ENCODE measurements at regions not wholly inside any gene's neighbourhood (a gene's known extent, or its start where the extent isn't known, plus 50 kb on each side); places are given as distances from the start of the nearest gene placed in this dataset.

GRCh38 chr13:82664183-82664582, 1218.1 kb downstream of the SLITRK1 start:
- DNase-seq = no peak

GRCh38 chr13:82661126-82661525, 1221.1 kb downstream of the SLITRK1 start:
- DNase-seq = no peak

- no peak for DNase-seq
Measured at GRCh38 chr13:82658811-82659210, 1223.5 kb downstream of the SLITRK1 start.

DNA sequence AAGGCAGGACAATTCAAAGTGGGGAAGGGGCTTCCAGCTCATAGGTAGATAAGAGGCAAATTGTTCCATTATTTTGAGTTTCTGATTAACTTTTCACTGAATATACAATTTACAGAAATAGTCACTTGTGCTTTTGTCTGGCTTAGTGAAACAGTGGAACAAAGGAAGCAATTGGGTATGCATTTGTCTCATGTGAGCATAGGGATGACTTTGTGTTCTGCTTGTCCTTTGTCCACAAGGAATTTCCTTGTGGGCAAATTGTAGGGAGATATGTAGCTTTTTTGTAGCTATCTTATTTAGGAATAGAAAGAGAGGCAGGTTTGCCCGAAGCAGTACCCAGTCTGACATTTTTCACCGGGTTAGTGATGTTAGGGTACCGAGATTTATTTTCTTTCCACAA, 1224.8 kb downstream of the SLITRK1 start:
- DNase-seq = no peak

DNA sequence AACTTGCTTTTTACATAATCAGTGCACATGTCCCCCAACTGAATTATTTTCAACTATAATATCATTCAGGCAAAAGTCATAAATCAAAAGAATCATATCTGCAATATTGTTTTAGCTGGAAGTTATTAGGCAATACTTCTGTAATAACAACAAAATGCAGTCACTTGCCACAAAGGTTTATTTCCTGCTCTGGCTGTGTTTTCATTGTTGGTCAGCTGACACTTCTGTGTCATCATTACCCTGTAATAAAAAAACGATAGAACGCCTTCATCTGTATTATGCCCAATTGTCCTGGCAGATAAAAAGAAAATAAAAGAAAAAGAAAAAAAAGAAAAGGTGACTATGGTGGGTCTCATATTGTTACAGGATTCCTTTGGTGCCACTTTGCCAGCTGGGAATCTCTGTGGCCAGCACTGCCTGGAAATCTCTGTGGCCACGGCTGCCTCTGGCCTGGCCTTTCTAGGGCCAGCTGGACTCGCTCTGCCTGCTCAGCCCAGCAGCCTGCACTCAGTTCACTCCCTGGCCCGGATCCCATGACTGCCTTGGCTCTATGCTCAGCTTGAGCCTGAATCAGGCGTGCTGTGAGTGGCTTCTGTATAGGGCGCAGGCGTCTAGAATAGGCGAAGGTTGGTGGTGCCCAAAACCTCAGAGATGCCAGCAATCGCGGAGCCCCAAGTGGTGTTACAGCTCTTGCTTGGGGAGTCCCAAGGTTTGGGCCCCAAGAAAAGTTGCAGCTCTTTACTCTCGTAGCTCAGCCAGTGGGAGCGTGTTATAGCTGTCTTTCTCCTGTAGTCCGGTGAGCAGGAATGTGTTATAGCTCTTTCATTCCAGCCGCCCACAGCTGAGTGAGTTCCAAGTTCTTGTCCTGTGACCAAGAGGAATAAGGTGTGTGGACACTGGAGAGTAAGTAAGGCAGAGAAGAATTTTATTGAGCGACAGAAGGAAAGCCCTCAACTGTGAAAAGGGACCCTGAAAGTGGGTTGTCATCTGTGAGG, 1227.1 kb downstream of the SLITRK1 start:
- no peak for DNase-seq

- no peak for DNase-seq
Measured at GRCh38 chr13:82654143-82654542, 1228.1 kb downstream of the SLITRK1 start.

DNA sequence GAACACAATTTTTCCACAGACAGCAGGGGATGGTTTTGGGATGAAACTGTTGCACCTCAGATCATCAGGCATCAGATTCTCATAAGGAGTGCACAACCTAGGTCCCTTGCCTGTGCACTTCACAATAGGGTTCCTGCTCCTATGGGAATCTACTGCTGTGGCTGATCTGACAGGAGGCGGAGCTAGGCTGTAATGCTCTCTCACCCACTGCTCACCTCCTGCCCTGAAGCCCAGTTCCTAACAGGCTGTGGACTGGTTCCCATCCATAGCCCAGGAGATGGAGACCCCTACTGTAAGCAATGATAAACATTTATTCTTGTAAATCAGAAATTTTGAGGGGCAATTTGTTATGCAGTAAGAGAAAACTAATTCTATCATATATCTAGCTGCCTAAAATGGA, 1234.7 kb downstream of the SLITRK1 start:
- DNase-seq = no peak

DNA sequence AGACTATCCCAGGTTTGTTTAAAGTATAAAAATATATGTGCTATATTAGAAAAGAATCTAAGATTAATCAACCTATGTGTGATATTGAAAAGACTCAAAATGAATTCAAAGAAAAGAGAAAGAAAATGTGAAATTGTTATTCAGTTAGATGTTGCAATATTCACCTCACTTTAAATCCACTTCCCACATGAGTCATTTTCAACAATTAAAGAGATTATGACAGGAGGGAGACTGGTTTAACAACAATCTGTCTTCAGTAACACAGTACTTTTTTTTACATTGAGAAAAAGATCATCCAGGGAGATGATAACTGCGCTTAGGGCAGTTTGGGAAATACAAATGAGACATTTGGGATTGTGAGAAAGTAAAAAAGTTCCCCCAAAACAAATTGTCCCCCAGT, 1246.2 kb downstream of the SLITRK1 start:
- no peak for DNase-seq

GRCh38 chr13:82634946-82635345, 1247.3 kb downstream of the SLITRK1 start:
- no peak for DNase-seq

DNA sequence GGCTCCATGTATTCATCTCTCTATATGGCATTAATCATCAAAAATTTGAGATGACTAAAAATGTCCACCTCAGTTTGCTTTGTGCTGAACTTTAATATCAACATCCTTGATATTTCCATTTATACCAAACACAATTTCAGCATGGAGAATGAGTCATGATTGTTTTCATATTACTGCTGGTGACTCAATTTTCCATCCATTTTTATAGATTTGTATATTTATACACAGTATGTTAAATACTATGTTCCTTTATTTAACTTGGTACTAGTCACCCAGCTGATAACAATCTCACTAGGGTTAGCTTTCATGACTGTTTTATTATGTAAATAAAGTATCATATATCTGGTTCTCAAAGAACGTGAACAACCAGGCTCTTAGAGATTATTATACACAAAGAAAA, 1255.1 kb downstream of the SLITRK1 start:
- DNase-seq = no peak

- no peak for DNase-seq
Measured at GRCh38 chr13:82625717-82626116, 1256.6 kb downstream of the SLITRK1 start.

DNA sequence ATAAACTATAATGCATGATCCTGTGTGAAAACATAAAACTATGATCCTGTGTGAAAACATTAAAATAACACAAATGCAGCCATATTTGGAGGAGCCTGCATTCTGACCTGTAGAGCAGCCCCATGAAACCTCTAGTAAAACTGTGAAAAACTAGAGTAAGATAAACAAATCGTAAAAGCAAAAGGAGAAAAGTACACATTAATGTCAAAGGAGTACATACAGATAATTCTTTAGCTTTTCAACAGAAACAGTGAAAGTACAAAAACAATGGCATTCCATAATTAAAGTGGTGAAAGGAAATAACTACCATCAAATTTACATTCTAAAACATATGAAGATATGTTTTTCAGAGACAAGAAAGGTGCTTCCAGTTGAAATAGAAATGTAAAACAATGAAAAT, 1267.2 kb downstream of the SLITRK1 start:
- DNase-seq = no peak

DNA sequence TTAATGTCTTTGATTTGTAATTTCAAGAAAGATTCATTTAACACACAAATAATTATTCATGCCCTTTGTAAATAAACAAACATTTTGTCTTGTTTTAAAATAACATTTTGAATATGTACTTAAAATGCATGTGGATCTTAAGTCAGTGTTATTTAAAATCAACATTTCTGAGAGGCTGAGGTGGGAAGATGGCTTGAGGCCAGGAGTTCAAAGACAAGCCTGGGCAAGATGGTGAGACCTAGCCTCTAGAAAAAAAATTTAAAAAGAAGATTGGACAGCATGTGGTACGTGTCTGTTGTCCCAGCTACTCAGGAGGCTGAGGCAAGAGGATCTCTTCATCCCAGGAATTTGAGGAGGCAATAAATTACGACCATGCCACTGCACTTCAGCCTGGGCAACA, 1268.2 kb downstream of the SLITRK1 start:
- DNase-seq = no peak

DNA sequence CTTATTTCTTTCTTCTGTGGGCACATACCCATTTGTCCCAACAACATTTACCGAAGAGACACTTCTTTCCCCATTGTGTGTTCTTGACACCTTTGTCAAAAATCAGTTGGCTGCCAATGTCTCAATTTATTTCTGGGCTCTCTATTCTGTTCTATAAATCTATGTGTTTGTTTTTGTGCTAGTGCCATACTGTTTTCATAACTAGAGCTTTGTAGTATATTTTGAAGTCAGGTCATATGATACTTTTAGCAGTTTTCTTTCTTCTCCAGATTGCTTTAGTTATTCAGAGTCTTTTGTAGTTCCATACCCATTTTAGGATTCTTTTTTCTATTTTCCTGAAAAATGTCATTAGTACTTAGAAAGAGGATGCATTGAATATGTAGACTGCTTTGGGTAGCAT, 1276.3 kb downstream of the SLITRK1 start:
- DNase-seq = no peak

- no peak for DNase-seq
Measured at GRCh38 chr13:82597747-82598146, 1284.5 kb downstream of the SLITRK1 start.

GRCh38 chr13:82593239-82593638, 1289.0 kb downstream of the SLITRK1 start:
- no peak for DNase-seq

- no peak for DNase-seq
Measured at GRCh38 chr13:82571653-82572052, 1310.6 kb downstream of the SLITRK1 start.

DNA sequence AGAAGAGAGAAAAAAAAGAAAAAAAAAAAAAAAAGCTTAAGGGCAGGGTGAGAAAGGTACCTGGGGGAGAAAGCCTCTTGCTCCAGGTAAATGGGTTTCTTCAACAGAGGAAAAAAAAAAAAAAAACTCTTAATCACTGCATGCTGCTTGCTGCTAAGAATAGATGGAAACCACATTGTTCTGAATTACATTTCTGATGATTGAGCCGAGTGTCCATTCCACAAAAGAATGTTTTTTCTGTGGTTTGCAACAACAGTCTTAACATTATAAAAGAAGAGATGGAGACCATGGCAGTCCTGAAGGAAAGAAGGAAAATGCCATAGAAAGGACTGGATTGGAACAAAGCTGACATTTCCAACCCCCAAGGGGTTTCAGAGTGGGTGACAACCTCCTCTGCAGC, 1312.7 kb downstream of the SLITRK1 start:
- no peak for DNase-seq

DNA sequence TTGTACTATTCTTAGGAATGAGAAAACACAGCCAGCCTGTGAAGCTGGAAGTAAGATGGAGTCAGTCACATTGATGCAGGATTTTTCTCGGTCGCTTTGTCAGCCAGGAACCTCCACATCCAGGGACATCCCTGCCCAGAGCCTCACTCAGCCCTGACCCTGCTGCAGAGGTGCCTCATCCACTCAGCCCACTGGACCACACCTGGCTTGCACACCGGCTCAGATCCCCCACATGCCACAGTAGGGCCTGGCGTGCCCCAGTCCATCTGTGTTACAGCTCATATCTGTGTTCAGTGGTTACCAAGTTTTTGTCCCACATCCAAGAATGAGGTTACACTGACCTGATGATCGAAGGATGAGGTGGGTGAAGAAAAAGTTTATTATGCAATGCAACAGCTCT, 1315.4 kb downstream of the SLITRK1 start:
- no peak for DNase-seq

GRCh38 chr13:82565201-82565600, 1317.1 kb downstream of the SLITRK1 start:
- DNase-seq = no peak

GRCh38 chr13:82560889-82561288, 1321.4 kb downstream of the SLITRK1 start:
- DNase-seq = no peak

DNA sequence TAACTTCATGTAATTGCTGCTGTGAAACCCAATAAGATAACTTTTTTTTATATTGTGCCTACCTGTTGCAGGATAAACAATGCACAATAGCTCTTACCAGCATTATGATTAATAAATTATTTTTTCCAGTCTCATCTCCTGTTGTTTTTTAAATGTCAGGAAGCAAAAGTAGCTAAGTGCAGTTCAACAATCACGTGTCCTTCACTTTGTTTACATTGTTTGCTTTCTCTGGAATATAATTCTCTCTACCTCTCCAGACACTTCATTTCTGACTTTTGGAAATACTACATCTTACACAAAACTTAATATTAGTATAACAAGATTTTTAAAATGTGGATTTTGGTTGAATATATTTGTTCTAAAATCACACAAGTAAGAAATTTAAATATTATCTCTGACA, 1359.4 kb downstream of the SLITRK1 start:
- no peak for DNase-seq

- DNase-seq = no peak
Measured at GRCh38 chr13:82506805-82507414, 1375.4 kb downstream of the SLITRK1 start.

GRCh38 chr13:82501834-82502233, 1380.4 kb downstream of the SLITRK1 start:
- DNase-seq = no peak

Measured in stimulated activated CD4-positive, alpha-beta T cell treated with anti-CD3 and anti-CD28 coated beads, Interleukin-4, amount 100 ng/mL, for 24 hours (primary cell).